DND-41 (cell line): ENCODE measurements at regions not wholly inside any gene's neighbourhood (a gene's known extent, or its start where the extent isn't known, plus 50 kb on each side); places are given as distances from the start of the nearest gene placed in this dataset.

Source experiments
- ATAC-seq: fragments of 200-7000 bp; cut with Tn5 transposase; 3 replicates; pipeline ENCODE4 v1.9.1; 2021; ENCODE audit warnings: low read depth; ENCODE audit not compliant: insufficient read depth
- DNase-seq: peaks from one replicate; pipeline ENCODE4 v3.0.0-alpha.2; 2020
- H2AFZ ChIP-seq: 2 replicates; pipeline ENCODE4 v1.6.0; 2012; ENCODE audit warnings: low read depth, low read length
- H3K27ac ChIP-seq: 2 replicates; pipeline ENCODE4 v1.5.1; 2012; ENCODE audit warnings: low read length, inconsistent platforms
- H3K27me3 ChIP-seq: fragments of 200-600 bp; sonication (generic); 2 replicates; pipeline ENCODE4 v1.6.0; 2012; ENCODE audit warnings: low read length, mild to moderate bottlenecking, inconsistent platforms; ENCODE audit not compliant: insufficient read depth, poor library complexity
- H3K36me3 ChIP-seq: 2 replicates; pipeline ENCODE4 v1.5.1; 2012; ENCODE audit warnings: low read length, inconsistent platforms; ENCODE audit not compliant: insufficient read depth
- H3K4me1 ChIP-seq: 2 replicates; pipeline ENCODE4 v1.5.1; 2012; ENCODE audit warnings: mild to moderate bottlenecking, low read length; ENCODE audit not compliant: insufficient read depth
- H3K4me2 ChIP-seq: 2 replicates; pipeline ENCODE4 v1.6.0; 2012; ENCODE audit warnings: mild to moderate bottlenecking, moderate library complexity, low read length, inconsistent platforms; ENCODE audit not compliant: insufficient read depth
- H3K4me3 ChIP-seq, 2 experiments: fragments of 200-600 bp in 1 of 2; shearing (Covaris generic) in 1 of 2; 2 replicates each; pipeline ENCODE4 v1.5.1; 2012 to 2016; ENCODE audit warnings: inconsistent platforms in 2 of 2, low read length in 2 of 2, mild to moderate bottlenecking in 2 of 2, low read depth in 1 of 2, moderate library complexity in 1 of 2
- H3K79me2 ChIP-seq: 2 replicates; pipeline ENCODE4 v1.6.0; 2012; ENCODE audit warnings: low read length, inconsistent platforms; ENCODE audit not compliant: insufficient read depth
- H3K9ac ChIP-seq: 2 replicates; pipeline ENCODE4 v1.6.0; 2012; ENCODE audit warnings: low read depth, mild to moderate bottlenecking, inconsistent platforms, low read length, moderate library complexity
- H3K9me3 ChIP-seq: 2 replicates; pipeline ENCODE4 v1.5.1; 2012; ENCODE audit warnings: low read length, moderate library complexity, mild to moderate bottlenecking, inconsistent platforms; ENCODE audit not compliant: insufficient read depth, severe bottlenecking
- H4K20me1 ChIP-seq: 2 replicates; pipeline ENCODE4 v1.6.0; 2012; ENCODE audit warnings: low read length; ENCODE audit not compliant: insufficient read depth
- CTCF ChIP-seq: IDR thresholded peaks from 2 replicates; pipeline ENCODE4 v1.5.1; 2012; ENCODE audit warnings: borderline replicate concordance, low read length, moderate library complexity, mild to moderate bottlenecking; ENCODE audit not compliant: poor library complexity, severe bottlenecking; ENCODE audit errors: extremely low read depth
- EZH2 ChIP-seq: IDR thresholded peaks from 3 replicates; pipeline ENCODE4 v1.6.1; 2012; ENCODE audit warnings: borderline replicate concordance, low read depth, mild to moderate bottlenecking, moderate library complexity, low read length, inconsistent platforms; ENCODE audit not compliant: severe bottlenecking

- ATAC-seq, result no peak
- H2AFZ ChIP-seq, result no peak overlapping the region
Observed at GRCh38 chr10:110446954-110447608, 50.6 kb upstream of the DUSP5 start.

GRCh38 chr10:110447886-110448285 is 49.8 kb upstream of the DUSP5 start:
- DNase-seq (no peak), ATAC-seq (no peak)
- Histone ChIP-seq H3K27me3 (peaks cover 8% of the 10 kb centered on the region), H3K4me1 (no peaks in the 10 kb centered on the region), H3K9me3 (no peaks in the 10 kb centered on the region), H3K4me3 (no peak overlapping the region), H2AFZ (no peak overlapping the region), H3K9ac (no peak overlapping the region), H3K4me2 (no peak overlapping the region), H3K27ac (no peak overlapping the region), H3K36me3 (no peaks in the 10 kb centered on the region), H4K20me1 (no peaks in the 10 kb centered on the region), H3K79me2 (no peaks in the 10 kb centered on the region)
- TF ChIP-seq CTCF, result no peak
- no peak for TF ChIP-seq EZH2

More at GRCh38 chr10:110446954-110447608, 50.6 kb upstream of the DUSP5 start:
- no peaks in the 10 kb centered on the region for H3K4me1 ChIP-seq
- H3K27me3 ChIP-seq, result peaks cover 8% of the 10 kb centered on the region
- no peak for DNase-seq
- H3K79me2 ChIP-seq, result no peaks in the 10 kb centered on the region
- H4K20me1 ChIP-seq, result no peaks in the 10 kb centered on the region
- H3K36me3 ChIP-seq, result no peaks in the 10 kb centered on the region
- H3K9me3 ChIP-seq, result no peaks in the 10 kb centered on the region
- no peak for TF ChIP-seq CTCF
- TF ChIP-seq EZH2, result no peak
- no peak overlapping the region for H3K9ac ChIP-seq
- H3K27ac ChIP-seq, result no peak overlapping the region
- H3K4me2 ChIP-seq, result no peak overlapping the region
- no peak overlapping the region for H3K4me3 ChIP-seq
